ENCODE measurements at regions not wholly inside any gene's neighbourhood (a gene's known extent, or its start where the extent isn't known, plus 50 kb on each side); places are given as distances from the start of the nearest gene placed in this dataset.

DNA sequence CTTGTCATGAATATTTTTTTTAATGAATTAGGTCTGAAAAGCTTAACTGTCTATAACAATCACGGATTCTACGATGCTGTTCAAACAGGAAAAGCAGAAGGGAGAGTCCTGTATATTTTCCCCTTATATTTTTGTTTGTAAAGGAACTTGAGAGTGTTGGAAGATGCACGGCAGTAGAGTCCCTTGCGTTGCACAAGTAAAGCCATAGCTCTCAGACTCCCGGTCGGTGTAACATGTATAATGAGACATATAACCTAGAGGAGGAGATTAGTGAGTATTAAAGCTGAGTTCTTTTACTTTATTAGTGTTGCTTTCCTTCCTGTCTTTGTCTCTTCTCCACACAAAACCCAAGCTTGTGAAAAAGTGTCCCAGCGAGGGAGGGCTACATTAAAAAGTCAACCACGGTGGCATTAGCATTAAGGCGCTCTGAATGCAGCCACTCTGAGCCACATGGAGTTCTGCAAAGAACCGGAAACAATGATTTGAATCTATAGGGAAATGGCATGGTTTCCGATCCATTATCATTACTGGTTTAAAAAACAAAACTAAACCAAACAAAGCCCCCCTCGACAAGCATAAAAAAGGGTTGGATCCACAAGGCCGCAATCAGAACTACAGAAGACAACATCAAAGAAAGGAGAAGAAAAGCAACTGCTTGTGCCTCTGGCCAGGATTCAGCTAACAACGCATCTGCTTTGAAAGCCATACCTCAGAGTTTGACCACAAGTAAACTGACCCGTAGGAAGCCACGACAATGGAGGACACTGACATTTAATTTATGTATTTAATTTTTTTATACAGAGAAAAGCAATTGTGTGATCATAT is 356.8 kb downstream of the LMO4 start:
- DNase-seq = no peak

DNA sequence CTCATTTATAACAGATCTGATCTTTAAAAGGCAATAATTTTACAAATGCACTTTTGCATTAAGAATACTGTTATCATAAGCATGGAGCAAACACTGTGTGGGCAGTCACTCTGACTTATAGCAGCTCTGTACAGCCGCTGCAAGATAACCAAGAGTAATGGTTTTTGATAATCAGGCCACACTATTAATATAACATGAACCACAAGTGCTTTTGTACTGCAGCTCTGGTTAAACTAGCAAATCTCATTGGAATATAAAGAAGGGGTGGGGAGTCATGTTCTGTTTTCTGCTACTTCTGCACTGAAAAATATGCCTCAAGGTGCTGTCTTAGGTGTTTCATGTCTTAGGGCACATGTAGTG is 357.4 kb downstream of the LMO4 start:
- DNase-seq = no peak

DNA sequence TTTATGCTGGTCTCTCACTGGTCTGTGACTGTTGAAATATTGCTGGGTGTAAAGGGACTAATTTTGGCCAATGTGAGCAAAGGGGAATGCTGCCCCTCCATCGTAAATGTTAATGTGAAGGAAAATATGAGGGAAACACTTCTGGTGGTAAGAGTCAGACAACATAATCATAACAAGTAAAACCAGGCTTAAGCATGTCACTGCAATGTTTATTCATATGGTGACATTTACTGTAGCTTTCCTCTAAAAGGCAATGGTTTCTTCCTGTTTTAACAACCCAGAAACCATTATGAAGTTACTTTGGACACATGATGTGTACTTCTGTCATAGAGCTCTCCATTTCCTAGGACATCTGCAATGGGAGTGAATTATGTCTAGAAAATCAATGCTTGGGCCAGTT is 358.0 kb downstream of the LMO4 start:
- DNase-seq = no peak

DNA sequence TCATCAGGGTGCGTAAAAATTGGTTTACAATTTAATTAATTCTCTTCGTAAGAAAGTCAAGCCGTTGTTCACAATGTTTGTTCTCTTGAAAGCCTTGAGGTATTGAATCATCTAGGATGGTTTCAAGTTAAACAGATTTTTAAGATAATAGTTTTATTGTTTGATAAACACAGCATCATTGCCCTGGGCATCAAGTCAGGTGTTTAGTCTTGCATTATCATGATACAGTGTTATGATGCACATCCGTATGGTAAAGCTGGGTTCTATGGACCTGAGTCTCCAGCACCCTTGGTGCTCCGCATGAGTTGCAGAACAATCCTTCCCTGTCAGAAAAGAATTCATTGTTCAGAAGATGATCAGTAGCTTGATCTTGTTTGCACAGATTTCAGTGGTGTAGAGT is 359.5 kb downstream of the LMO4 start:
- no peak for DNase-seq

DNA sequence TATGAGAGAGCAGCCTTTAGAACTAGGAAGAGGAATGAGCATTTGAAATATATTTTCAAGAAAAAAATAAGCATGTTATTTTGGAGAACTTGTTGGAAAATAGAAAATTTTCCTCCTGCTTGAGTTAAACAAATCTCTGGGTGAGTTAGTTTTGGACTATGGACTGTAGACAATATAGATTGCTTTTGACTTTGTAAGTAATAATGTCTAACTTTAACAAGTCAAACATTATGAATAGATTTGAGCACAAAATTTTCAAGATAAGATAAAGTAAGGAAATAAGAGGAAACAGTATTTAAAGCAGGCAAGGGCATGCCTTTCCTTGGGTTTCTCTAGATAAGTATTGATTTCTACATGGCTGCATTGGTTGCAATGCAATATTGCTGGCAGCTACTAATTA is 360.8 kb downstream of the LMO4 start:
- DNase-seq = no peak

DNA sequence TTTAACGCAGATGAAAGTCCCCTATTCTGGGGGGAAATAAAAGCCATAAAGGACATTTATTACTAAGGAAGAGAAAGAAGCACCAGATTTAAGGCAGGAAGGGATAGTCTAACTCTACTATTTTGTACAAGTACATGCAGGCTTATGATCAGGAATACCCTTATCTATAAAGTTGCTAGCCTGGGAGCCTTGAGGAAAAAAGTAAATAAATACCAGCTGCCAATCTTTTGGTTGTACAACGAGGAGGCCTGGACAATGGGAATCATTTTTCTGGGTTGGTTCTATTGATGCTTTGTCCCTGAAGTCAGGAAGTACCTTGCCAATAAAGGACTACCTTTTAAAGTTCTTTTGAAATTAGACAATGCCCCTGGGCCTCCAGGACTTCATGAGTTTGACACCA is 367.8 kb downstream of the LMO4 start:
- DNase-seq = no peak

DNA sequence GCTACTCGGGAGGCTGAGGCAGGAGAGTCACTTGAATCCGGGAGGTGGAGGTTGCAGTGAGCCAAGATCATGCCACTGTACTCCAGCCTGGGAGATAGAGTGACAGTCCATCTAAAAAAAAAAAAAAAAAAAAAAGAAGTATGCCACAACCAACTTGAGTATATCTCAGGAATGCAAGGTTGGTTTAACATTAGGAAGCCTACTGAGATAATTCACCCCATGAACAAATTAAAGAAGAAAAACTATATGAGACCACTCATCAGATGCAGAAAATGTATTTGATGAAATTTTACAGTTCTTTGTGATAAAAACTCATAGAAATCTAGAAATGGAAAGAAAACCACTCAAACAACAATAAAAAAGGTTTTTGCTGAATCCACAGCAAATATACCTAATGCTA is 373.8 kb downstream of the LMO4 start:
- no peak for DNase-seq

DNA sequence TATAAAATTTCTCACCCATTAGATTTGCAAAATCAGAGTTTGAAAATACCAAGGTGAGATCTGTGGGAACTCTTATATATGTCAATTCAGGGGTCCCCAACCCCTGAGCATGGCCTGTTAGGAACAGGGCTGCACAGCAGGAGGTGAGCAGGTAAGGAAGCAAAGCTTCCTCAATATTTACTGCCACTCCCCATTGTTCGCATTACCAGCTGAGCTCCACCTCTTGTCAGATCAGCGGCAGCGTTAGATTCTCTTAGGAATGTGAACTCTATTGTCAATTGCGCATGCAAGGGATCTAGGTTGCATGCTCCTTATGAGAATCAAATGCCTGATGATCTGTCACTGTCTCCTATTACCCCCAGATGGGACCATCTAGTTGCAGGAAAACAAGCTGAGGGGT is 376.6 kb downstream of the LMO4 start:
- DNase-seq = no peak

DNA sequence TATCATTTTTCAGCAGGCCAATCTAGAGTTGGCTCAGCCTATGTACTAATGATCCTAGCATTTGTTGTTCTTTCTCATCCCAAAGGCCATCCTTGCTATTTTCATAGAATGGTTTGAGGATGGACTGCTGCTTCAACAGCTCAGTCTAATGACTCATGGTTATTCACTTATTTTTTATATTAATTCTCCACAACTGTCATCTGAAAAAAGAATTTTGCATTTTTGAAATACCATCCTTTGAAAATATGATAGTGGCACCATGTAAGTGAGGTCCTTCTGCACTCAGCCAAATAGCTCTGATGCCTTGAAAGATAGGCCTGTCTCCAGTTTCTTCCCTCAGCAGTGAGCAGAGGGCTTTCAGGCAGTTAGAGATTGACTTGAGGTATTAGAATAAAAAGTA is 377.5 kb downstream of the LMO4 start:
- no peak for DNase-seq

DNA sequence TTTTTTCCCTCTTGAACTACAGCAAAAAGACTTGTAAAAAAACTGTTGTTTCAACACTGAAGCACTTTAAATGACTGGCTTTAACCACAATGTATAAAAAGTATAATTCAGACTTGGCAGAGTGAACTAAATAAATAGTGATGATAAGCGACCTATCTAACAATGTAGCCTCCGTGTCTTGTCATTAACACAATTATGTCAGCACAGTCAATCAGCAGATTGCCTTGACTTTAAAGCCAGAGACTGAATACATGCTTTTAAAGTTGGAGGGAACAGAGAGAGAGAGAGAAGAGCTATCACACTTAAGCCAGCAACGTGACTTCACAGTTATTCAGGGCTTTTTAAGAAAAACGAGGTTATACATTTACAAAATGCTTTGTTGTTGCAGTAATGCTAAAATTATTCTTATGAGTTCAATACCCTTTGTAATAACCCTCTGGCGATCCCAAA is 378.1 kb downstream of the LMO4 start:
- peak; percentile 74 for DNase-seq

DNA sequence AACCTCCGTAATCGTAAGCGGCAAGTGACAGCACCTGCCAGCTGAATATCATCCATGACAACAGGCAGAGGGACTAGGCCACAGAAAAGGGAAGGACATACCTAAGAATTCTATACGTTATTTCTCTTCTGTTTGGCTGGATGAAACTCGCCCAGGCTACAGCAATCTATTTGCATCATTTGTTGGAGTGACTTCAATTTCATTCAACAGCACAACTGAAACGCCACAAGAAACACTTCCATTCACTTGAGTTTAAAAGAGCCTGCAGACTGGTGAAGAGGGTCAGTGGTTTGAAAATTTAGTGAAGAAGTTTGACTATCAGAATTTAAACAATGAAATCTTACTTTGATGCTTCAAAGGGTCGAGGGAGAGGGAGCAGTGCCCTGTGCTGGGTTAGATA is 378.7 kb downstream of the LMO4 start:
- DNase-seq = peak; percentile 71

DNA sequence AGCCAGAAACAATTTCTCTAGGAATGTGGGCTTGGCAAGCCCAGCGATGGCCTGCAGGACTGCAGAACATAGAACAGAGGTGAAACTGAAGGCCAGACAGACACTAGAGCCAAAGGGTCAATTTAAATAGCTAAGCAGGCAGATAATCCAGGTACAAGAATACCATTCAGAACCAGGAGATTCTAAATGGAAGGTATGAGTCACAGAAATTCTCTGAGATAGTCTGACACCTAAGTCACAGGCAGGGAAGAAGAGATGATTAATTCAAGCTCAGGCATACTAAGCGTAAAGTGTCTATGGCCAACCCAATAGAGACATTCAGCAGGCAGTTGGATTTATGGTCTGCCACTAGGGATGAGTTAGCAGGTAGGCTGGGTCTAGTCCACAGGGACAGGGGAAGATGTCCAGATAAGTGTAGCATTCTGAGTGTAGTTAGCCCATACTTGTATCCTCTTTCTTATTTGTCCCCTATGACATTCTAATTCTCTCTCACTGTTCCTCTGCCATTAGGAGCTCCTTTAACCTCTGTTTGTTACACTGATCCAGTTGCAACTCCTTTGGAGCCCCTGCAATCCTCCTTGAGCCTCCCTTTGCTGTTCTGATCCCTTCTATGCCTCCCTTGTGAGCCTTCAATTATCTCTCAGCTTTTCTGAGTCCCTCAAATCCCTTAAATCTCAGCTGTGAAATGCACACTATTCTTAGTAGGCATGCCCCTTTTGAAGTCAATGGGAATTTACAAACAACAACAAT is 383.8 kb downstream of the LMO4 start:
- DNase-seq = no peak

DNA sequence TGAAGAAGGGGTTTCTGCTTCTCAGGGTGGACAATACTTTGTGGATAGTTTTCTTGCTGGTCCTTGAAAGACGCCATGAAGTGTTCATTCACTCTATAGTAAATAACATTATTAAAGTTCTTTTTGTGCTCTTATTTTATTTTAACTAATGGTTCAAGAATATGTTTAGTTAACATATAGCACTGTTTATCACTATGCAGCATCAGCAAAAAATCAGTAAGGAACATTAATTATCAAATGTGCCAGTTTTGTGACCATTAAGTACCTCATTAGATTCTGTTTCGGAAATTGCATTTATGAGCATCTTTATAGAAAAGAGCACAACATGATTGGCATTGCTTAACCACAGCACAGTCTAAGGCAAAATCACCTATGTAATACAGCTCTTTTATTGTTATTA is 385.6 kb downstream of the LMO4 start:
- DNase-seq = no peak

DNA sequence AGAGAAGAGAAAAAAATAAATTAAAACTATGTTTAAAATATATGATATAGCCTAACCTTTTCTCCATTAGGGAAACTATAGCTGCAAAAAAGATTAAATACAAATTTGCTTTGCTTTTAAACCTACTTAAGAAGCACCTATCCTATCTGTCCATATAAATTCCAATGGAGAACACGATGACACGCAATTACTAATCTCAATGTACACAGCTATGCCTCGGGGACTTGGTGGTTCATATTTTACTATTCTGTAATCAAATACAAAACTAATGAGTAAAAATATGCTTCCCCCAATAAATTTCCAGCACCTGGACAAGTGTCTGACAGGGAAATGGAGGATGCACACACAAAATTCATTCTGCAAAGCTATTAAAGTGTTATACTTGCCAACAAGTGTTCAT is 386.4 kb downstream of the LMO4 start:
- DNase-seq = no peak

DNA sequence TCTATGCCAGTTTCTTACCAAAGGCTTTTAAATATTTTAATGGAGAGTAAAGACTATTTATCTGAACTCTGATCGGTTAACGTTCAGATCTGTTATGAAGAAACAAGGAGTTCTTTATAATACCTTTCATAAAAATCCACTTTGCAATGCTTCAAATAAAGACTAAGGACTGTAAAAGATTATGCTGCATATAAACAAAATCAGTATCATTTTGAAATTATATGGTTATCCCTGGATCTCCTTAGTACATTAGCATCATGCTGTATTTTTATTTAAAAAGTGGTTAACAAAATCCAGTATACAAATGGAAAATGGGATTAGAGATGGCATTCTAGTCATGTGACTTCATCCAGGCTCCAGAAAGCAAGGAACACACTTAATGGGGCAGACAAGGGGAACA is 386.8 kb downstream of the LMO4 start:
- no peak for DNase-seq

DNA sequence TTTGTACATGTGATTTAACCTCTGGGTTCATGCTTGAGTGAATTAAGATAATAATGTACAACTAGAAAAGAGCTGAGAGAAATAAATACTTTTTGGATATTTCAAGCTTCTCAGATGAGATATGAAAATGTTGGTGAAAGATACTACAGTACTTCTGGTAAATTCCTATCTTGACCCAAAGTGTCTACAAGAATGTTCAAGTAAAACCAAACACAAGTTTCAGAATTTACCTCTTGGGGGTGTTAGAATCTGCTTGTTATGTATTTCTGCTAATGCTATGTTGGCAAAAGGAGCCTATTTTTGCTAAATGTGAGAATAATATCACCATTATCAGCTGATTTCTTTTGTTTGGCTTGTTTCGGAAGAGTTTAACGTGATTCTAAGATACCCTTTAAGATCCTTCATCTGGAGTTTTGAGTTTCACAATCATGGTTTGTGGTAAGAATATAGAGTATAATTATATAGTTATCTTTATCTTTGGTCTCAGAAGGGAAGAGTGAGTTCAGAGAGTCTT is 388.5 kb downstream of the LMO4 start:
- no peak for DNase-seq

DNA sequence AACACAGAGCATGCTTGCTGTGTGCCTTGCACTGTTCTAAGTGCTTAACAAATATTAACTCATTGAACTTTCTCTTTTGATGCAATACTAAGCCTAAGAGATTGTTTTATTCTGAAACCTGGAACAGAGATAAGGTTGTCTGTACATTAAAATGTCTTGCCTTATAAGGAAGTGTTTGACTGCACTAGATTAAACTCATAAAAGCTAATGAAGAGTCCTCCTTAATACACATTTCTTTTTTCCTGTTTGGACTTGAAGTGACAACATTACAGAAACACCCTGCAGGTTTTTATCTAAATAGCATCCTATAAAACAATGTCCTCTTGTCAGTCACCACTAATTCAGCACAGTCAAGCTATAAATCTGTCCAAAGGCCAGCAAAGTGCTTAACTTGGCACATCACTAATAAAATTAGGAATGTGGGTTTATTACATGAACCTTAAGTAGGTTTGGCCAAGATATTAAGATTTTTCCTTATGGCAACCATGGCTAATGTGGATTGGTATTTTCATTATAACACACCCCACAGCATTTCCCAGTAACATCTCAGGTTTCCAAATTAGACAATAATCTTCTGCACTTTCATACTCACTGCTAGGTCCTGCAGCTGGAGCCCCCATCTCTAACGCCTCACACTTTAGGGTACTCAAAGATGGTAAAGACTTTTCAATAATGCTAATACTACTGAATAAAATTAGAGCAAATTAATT is 389.7 kb downstream of the LMO4 start:
- DNase-seq = no peak

DNA sequence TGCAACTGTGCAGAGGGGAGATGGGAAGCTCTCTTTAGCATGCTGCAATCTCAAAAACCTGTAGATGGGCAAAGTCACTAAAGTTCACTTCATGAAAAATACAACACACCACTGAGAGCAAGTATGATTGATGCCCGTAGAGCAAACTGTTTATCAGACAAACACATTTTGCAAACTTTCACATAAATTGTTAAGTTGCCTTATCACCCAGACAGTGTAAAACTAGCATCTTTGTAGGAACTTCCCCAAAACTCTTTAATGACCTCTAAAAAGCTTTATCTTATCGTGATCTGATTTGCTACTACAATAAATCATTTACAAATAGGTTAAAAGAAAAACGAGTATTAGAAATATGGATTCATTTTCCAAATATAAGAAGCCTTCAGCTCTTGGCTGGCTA is 391.0 kb downstream of the LMO4 start:
- DNase-seq = no peak

DNA sequence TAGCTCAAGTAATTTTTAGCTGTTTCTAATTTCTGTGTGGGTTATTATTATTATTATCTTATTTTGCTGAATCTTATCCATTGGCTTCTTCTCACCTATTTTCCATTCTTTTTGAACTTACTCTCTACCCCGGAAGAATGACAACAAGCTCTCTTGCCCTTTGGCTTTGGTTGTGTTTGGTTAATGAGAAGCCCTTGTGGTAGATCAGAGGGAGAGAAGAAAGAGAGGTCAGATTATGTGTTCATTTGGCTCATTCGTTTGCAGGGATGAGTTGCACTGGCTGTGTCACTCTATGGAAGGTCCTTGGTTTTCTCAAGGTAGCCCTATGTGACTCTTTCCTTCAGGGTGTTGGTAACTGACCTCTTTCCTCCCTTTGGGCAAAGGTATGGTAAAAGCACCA is 391.9 kb downstream of the LMO4 start:
- no peak for DNase-seq

DNA sequence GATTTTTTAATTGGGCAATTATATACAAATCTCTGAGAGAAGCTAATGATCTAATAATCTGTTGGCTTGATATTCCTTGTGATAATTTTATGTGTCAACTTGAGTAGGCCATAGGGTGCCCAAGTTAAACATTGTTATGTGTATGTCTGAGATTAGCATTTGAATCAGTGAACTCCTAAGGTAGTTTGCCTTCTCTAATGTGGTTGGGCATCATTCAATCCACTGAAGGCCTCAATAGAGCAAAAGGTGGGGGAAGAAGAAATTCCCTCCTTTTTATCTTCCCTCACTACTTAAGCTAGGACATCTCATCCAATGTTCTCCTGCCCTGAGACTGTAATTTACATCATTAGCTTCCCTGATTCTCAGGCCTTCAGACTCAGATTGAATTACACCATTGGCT is 394.5 kb downstream of the LMO4 start:
- no peak for DNase-seq

DNA sequence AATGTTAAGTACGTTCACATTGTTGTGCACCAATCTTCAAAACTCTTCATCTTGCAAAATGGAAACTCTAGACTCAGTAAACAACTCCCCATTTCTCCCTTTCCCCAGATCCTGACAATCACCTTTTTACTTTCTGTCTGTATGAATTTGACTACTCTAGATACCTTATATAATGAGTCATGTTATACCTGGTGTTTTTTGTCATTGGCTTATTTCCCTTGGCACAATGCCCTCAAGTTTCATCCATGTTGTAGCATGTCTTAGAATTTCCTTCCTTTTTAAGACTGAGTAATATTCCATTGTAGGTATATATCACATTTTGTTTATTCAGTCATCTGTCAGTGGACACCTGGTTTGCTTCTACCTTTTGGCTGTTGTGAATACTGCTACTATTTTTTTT is 399.5 kb downstream of the LMO4 start:
- no peak for DNase-seq

DNA sequence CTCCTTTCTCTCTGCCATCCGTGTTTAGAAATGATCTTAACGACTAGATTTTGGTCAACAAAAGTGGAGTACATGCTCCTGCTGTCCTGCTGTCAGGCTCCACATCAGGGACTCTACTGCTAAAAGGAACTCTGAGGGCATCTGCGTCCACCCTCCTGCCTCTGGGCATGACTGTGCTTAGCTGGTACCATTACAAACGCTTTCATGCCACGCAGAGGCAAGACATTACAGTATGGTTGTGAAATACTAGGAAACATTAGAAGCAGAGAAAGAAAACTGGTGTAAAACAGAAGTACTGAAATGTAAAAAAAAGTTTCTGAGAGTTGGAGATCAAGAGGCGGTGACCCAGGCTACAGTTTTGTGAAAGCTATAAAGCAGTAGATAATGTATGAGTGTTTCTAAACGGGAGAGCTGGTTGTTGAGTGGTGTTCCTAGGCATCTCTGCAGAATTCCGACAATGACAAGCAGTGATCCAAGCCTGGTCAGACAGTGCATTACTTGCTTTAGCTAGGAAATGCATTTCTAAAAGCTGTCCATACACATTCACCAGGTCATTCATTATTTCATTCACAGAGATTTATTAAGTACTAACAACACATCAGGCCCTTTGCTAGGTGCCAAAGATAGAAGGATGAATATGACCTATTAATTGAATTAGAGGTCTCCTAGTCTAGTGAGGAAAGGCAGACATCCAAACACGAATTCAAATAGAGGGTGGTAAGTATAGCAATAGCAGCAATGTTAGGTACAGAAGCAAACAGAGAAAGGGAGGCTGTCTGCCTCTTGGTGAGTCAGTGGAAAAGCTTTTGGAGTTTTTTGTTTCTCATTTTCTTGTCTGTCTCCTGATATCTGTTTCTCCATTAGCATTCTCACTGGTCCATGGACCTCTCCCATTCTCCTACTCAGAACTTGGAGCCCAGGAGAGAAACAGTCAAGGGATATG is 401.9 kb downstream of the LMO4 start:
- DNase-seq = no peak

DNA sequence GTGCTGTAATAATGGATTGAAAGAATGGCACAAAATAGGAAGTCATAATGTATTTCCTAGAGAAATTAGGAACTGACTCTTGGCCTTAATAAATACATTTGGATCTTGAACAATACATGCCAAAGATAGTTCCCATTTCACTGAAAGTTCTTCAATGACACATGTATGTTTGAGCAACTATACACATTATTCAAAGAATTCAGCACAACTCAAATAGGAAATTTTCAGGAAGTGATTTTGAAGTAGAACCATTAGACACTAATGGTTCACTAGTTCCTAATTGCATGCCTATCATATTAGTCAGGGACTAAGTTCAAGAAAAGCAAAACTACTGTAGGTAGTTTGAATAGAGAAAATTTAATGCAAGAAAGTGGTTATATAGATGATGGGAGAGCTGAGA is 404.7 kb downstream of the LMO4 start:
- DNase-seq = no peak

Data from NCI-H2227 treated with DMSO at 0.1 percent for 48 hours (cell line).